ENCODE measurements at regions not wholly inside any gene's neighbourhood (a gene's known extent, or its start where the extent isn't known, plus 50 kb on each side); places are given as distances from the start of the nearest gene placed in this dataset.

DNA sequence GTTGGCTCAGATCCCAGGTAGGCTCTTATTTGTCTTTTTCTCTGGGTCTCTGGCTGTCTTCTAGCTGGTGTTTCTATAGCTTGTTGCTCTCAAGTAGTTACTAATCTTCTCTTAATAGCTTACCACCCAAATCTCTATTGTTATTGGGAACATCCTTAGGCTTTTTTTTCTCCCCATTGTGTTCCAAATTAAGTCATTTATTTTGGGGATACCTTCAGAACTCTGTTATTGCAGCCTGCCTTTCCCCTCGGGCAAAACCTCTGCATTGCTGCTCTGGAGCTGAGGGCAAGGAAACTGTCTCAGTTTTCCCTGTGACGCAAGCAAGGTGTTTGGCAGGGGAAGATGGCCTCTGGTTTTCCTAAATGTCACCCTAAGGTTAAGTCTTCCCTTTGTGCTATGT is 113.3 kb upstream of the XIST start:
- TF ChIP-seq, protein P1, sequence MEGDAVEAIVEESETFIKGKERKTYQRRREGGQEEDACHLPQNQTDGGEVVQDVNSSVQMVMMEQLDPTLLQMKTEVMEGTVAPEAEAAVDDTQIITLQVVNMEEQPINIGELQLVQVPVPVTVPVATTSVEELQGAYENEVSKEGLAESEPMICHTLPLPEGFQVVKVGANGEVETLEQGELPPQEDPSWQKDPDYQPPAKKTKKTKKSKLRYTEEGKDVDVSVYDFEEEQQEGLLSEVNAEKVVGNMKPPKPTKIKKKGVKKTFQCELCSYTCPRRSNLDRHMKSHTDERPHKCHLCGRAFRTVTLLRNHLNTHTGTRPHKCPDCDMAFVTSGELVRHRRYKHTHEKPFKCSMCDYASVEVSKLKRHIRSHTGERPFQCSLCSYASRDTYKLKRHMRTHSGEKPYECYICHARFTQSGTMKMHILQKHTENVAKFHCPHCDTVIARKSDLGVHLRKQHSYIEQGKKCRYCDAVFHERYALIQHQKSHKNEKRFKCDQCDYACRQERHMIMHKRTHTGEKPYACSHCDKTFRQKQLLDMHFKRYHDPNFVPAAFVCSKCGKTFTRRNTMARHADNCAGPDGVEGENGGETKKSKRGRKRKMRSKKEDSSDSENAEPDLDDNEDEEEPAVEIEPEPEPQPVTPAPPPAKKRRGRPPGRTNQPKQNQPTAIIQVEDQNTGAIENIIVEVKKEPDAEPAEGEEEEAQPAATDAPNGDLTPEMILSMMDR (IDR thresholded peaks at IDR 0.05): no peak
- no peak for TF ChIP-seq POLR2A (IDR thresholded peaks at IDR 0.05)
